Rectal smooth muscle tissue (tissue), 1 donor: ENCODE measurements at regions not wholly inside any gene's neighbourhood (a gene's known extent, or its start where the extent isn't known, plus 50 kb on each side); places are given as distances from the start of the nearest gene placed in this dataset.
"Not testable (repeated sequence)": the region's sequence is repeated elsewhere in the genome, so short reads cannot be mapped to it uniquely, and the experiment has no call there.

Experiments
- H3K27ac ChIP-seq: one replicate; pipeline ENCODE4 v1.7.0; 2013; ENCODE audit warnings: low read depth, low read length, inconsistent platforms
- H3K27me3 ChIP-seq: one replicate; pipeline ENCODE4 v1.7.0; 2013; ENCODE audit warnings: low read length; ENCODE audit not compliant: control insufficient read depth, insufficient read depth
- H3K36me3 ChIP-seq: one replicate; pipeline ENCODE4 v1.7.0; 2013; ENCODE audit warnings: low read length; ENCODE audit not compliant: control insufficient read depth, insufficient read depth
- H3K4me1 ChIP-seq: one replicate; pipeline ENCODE4 v1.7.0; 2013; ENCODE audit warnings: low read length; ENCODE audit not compliant: control insufficient read depth, insufficient read depth
- H3K4me3 ChIP-seq: one replicate; pipeline ENCODE4 v1.7.0; 2013; ENCODE audit warnings: low read length
- H3K9ac ChIP-seq: one replicate; pipeline ENCODE4 v1.7.0; 2013; ENCODE audit warnings: low read length

- H3K4me3 ChIP-seq: no peak overlapping the region
- H3K4me1 ChIP-seq: no peaks in the 10 kb centered on the region
- no peak overlapping the region for H3K27ac ChIP-seq
- H3K27me3 ChIP-seq: no peaks in the 10 kb centered on the region
- no peak overlapping the region for H3K9ac ChIP-seq
- H3K36me3 ChIP-seq: no peaks in the 10 kb centered on the region
Measured at GRCh38 chr16:79938575-79938974, 338.0 kb upstream of the MAF start.

GRCh38 chr16:79937671-79938070 lies 337.1 kb upstream of the MAF start:
- H3K4me3 ChIP-seq, H3K36me3 ChIP-seq, H3K27me3 ChIP-seq, H3K27ac ChIP-seq, H3K9ac ChIP-seq, H3K4me1 ChIP-seq: not testable (repeated sequence)

- H3K4me1 ChIP-seq: peaks cover 7% of the 10 kb centered on the region
- H3K4me3 ChIP-seq: no peak overlapping the region
- no peak overlapping the region for H3K9ac ChIP-seq
- no peak overlapping the region for H3K27ac ChIP-seq
- H3K27me3 ChIP-seq: no peaks in the 10 kb centered on the region
- no peaks in the 10 kb centered on the region for H3K36me3 ChIP-seq
Measured at GRCh38 chr16:79933603-79934002, 333.1 kb upstream of the MAF start.

GRCh38 chr16:79932572-79932971 lies 332.0 kb upstream of the MAF start:
- Histone ChIP-seq H3K4me1 (peaks cover 7% of the 10 kb centered on the region), H3K27me3 (no peaks in the 10 kb centered on the region), H3K36me3 (no peaks in the 10 kb centered on the region), H3K27ac (no peak overlapping the region), H3K4me3 (no peak overlapping the region), H3K9ac (no peak overlapping the region)

- Histone ChIP-seq H3K27me3 (no peaks in the 10 kb centered on the region), H3K27ac (no peak overlapping the region), H3K4me1 (peaks cover 7% of the 10 kb centered on the region), H3K9ac (no peak overlapping the region), H3K36me3 (no peaks in the 10 kb centered on the region), H3K4me3 (no peak overlapping the region)
Measured at GRCh38 chr16:79931721-79932120, 331.2 kb upstream of the MAF start.

GRCh38 chr16:79929260-79929965 lies 328.9 kb upstream of the MAF start:
- Histone ChIP-seq H3K9ac (no peak overlapping the region), H3K27me3 (no peaks in the 10 kb centered on the region), H3K27ac (no peak overlapping the region)

GRCh38 chr16:79928142-79928873 lies 327.8 kb upstream of the MAF start:
- Histone ChIP-seq H3K27ac (no peak overlapping the region), H3K27me3 (no peaks in the 10 kb centered on the region), H3K9ac (no peak overlapping the region), H3K4me3 (no peak overlapping the region), H3K4me1 (peaks cover 7% of the 10 kb centered on the region), H3K36me3 (no peaks in the 10 kb centered on the region)

More at GRCh38 chr16:79929260-79929965, 328.9 kb upstream of the MAF start:
- peaks cover 7% of the 10 kb centered on the region for H3K4me1 ChIP-seq
- no peaks in the 10 kb centered on the region for H3K36me3 ChIP-seq
- H3K4me3 ChIP-seq: no peak overlapping the region

GRCh38 chr16:79926451-79927205 lies 326.1 kb upstream of the MAF start:
- Histone ChIP-seq H3K9ac (no peak overlapping the region), H3K27ac (no peak overlapping the region), H3K4me3 (no peak overlapping the region), H3K36me3 (no peaks in the 10 kb centered on the region), H3K4me1 (peaks cover 7% of the 10 kb centered on the region), H3K27me3 (no peaks in the 10 kb centered on the region)

- no peak overlapping the region for H3K4me3 ChIP-seq
- H3K27me3 ChIP-seq: no peaks in the 10 kb centered on the region
- H3K36me3 ChIP-seq: no peaks in the 10 kb centered on the region
- H3K4me1 ChIP-seq: no peaks in the 10 kb centered on the region
- H3K9ac ChIP-seq: no peak overlapping the region
- H3K27ac ChIP-seq: no peak overlapping the region
Measured at GRCh38 chr16:79923431-79923830, 322.9 kb upstream of the MAF start.

- H3K4me3 ChIP-seq: no peak overlapping the region
- no peak overlapping the region for H3K9ac ChIP-seq
- H3K27me3 ChIP-seq: no peaks in the 10 kb centered on the region
- no peak overlapping the region for H3K27ac ChIP-seq
- H3K4me1 ChIP-seq: no peaks in the 10 kb centered on the region
- no peaks in the 10 kb centered on the region for H3K36me3 ChIP-seq
Measured at GRCh38 chr16:79920685-79921084, 320.1 kb upstream of the MAF start.

- no peak overlapping the region for H3K27ac ChIP-seq
Measured at GRCh38 chr16:79918916-79919315, 318.4 kb upstream of the MAF start.

GRCh38 chr16:79915761-79916160 lies 315.2 kb upstream of the MAF start:
- Histone ChIP-seq H3K27me3 (no peaks in the 10 kb centered on the region), H3K9ac (no peak overlapping the region), H3K36me3 (no peaks in the 10 kb centered on the region), H3K4me1 (no peaks in the 10 kb centered on the region), H3K4me3 (no peak overlapping the region), H3K27ac (no peak overlapping the region)

More at GRCh38 chr16:79918916-79919315, 318.4 kb upstream of the MAF start:
- H3K4me3 ChIP-seq: no peak overlapping the region
- no peaks in the 10 kb centered on the region for H3K4me1 ChIP-seq
- H3K27me3 ChIP-seq: no peaks in the 10 kb centered on the region
- no peaks in the 10 kb centered on the region for H3K36me3 ChIP-seq
- H3K9ac ChIP-seq: no peak overlapping the region
